GM21717 (cell line): ENCODE measurements at regions not wholly inside any gene's neighbourhood (a gene's known extent, or its start where the extent isn't known, plus 50 kb on each side); places are given as distances from the start of the nearest gene placed in this dataset.

Experiments
- ATAC-seq: cut with Tn5 transposase; IDR thresholded peaks from one replicate; pipeline ENCODE4 v1.9.1; 2021; ENCODE audit warnings: mild to moderate bottlenecking, moderate library complexity; ENCODE audit not compliant: unreplicated experiment

DNA sequence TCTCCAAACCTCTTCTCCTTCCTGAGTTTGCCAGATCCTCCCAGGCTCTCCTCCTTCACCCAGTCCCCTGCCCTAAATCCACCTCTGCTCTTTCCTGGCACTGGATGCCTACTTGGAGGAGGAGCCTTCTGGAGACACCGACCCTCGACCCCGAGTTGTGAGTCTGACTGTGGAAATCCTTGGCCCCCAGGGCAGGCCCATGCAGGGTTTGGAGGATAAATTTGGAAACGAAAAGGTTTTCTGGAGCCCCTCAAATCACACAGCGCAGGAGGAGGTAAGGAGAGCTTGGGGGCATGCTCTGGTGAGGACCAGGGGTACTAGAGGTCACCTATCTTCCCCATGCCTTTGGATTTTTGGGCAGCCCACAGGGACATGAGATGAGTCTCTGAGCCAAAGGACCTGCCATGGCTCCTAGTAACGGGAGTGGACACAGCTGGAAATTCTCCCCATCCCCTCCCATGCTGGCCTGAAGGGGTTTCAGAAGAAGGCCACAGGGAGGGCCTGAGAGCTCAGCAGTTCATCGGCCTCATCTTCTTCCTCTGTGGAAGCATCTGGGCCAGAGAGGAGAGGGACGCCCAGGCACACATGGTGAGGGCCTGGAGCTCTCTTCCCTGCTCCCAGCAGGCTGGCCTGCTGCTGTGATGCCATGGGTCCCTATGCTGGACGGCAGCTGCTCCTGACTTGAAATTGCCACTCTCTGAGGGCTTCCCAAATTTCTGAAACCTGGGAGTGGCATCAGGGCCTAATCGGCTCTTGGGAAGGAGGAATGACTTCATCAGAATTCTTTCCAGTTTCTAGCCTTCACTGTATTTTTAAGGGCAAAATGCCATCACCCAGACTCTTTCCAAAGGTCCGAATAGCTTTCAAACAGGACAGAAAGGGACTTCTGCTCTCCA is 68.6 kb upstream of the ITGA11 start:
- ATAC-seq, result no peak

GRCh38 chr15:68501259-68501591 is 69.3 kb upstream of the ITGA11 start:
- no peak for ATAC-seq

DNA sequence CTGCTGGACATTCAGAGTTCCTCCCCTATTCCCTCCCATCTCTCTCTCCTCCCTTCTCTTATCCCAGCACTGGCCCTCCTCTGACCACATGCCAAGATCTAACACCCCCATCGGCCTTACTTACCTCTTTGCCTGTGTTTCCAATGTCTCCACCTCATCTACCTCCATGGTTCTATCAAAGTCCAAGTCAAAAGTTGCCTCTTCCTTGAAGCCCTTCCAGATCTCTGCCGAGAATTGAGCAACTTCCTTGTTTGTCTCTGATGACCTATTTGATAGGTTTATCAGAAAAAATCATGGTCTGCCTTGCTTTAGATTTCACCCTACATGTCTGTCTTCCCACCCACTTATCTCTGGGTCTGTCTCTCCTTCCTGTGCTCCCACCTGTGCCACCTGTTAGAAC is 69.7 kb upstream of the ITGA11 start:
- no peak for ATAC-seq

GRCh38 chr15:68502398-68502901 is 70.5 kb upstream of the ITGA11 start:
- no peak for ATAC-seq

- ATAC-seq, result no peak
Measured at GRCh38 chr15:68503213-68503612, 71.2 kb upstream of the ITGA11 start.

DNA sequence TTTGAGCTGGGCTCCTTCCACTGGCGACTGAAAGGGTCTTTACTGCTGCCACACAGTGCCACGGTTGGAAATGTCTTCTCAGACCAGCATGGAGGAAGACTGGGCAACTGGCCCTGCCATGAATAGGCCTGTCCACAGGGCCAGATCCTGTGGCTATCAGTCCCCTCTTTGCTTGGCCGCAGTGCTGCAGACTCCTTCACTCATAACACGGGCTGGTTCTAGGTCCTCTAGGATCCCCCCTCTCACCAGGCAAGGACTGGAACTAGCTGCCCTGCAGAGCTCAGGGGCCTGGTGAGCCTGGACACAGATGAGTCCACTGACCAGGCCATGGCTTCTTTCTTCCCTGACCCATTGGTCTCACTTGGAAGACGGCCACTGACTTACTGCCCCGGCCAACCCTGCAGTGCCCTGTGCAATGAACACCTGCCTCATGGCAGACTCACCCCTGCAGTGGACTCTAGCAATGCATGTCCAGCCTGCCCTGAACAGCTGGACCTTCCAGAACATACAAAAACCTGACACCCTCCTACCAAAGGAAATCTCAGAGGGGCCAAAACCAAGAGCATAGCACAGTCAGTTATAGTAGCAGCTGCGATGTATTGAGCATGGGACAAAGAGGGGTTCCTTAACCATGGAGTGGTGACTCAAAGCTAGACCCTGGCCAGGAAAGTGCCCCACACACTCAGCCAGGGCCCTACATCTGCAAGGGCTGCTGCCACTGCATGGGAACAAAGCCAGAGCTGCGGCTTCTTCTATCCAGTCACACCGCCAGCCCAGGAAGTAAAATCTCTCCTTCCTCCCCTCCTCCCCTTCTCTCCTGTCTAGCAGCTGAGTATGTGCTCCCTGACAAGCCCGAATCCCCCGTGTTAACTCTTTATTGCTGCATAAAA is 72.1 kb upstream of the ITGA11 start:
- ATAC-seq, result no peak

DNA sequence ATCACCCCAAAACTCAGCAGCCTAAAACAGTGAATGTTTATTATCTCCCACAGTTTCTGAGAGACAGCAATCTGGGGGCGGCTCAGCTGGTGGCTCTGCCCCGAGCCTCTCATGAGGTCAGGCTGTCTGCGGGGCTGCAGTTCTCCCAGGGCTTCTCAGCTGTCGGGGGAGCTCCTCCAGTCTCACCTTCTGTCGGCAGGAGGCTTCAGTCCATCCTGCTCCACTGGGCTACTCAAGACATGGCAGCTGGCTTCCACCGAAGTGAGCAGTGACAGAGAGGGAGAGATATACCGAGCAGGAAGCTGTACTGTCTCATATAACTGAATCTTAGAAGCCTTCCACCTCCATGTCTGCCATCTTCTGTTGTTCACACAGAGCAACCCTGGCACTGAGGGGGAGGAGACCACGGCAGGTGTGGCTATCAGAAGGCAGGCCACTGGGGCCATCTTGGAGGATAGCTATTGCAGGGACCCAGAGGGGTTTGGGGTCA is 72.8 kb upstream of the ITGA11 start:
- ATAC-seq, result no peak

DNA sequence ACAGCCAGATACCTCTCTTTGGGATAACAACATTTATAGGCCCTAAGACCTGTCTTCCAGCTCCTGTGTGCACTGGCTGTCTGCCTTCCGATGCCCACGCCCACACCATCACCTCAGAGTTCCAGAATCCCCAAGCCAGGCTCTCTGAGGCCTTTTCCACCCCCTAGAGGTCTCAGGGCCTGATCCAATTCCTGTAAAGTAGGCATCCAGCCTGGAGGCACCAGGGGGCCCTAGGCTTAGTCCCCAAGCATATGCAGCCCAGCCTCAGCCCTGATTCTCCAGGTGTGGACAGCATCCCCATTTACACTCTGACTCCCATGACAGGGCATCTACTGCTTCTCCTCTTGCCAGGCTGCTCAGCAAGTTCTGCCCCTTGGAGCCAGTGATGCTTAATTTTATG is 72.7 kb upstream of the CORO2B start:
- ATAC-seq, result no peak

DNA sequence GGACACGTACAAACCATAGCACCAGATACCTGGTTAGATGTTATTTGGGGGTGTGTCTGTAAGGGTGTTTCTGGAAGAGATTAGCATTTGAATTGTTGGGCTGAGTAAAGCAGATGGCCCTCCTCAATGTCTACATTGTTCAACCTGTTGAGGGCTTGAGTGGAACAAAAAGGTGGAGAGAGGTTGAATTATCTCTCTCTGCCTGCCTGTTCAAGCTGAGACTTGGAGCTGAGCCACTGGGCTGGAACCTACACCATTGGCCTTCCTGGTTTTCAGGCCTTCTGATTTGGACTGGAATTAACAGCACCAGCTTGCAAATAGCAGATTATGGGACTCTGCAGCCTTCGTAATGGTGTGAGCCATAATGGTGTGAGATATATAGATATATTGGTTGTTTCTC is 71.3 kb upstream of the CORO2B start:
- ATAC-seq, result no peak

- ATAC-seq, result no peak
Measured at GRCh38 chr15:68508485-68509189, 70.2 kb upstream of the CORO2B start.

DNA sequence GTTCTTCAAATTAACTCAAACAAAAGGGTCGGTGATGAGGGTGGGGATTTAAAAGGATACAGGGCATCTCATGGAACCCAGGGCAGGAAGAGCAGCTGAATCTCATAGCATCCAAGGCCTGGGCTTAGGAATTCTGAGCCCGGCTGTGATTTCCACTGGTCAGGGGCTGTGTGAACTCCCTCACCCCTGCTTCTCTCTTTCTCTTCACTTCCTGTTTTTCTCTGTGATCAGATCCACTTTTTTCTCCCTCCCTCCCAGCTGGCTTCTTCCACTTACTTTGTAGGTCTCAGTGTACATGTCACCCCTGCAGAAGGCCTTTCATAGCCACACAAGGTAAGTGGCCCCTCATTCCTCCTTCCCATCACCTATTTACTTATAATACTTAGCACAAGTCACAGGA is 68.2 kb upstream of the CORO2B start:
- ATAC-seq, result no peak

DNA sequence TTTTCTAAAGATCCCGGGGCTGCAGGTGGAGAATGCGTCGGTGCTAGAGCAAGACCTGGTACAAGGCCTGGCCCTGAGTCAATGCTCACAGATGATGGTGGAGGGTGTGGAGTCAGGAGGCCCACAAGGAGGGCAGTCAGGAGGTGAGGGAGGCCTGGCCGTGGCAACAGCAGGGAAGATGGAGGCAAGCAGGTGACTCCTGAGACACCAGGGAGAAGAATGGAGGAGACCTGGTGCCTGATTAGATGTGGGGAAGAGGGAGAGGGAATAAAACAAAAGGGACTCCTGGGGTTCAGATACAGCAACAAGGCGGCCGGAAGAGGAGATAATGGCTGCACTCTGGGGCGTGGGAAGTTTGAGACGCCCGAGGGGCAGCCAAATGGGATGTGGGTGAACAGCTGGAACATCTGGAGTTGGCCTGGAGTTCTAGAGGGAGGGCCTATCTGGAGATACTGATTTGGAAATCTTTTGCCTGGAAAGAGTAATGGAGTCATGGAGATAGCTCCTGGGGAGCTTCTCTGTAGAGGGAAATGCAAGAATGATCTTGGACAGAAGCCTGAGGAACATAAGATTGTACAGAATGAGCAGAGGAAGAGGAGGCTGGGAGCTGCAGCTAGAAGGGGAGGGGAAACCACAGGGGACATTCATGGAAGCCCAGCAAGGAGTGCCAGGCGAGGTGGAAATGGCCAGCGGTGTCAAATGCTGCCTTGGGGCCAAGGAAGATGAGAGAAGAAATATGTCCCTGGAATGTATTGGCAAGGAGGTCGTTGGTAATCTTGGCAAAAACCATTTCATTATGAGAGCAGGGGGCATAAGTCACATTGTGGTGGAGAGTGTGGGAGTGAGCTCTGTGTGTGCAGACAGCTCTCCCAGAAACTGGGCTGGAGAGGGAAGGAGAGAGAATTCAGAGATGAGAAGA is 67.5 kb upstream of the CORO2B start:
- no peak for ATAC-seq

GRCh38 chr15:68512052-68512451 is 66.7 kb upstream of the CORO2B start:
- ATAC-seq, result no peak

GRCh38 chr15:68512598-68512997 is 66.2 kb upstream of the CORO2B start:
- no peak for ATAC-seq

- ATAC-seq, result no peak
Measured at GRCh38 chr15:68515371-68516095, 63.3 kb upstream of the CORO2B start.

GRCh38 chr15:68517285-68517761 is 61.5 kb upstream of the CORO2B start:
- ATAC-seq, result no peak

- no peak for ATAC-seq
Measured at GRCh38 chr15:68518046-68518445, 60.7 kb upstream of the CORO2B start.

- ATAC-seq, result no peak
Measured at GRCh38 chr15:68518785-68519430, 59.9 kb upstream of the CORO2B start.
